ENCODE measurements at regions not wholly inside any gene's neighbourhood (a gene's known extent, or its start where the extent isn't known, plus 50 kb on each side); places are given as distances from the start of the nearest gene placed in this dataset.

GRCh38 chr9:120210274-120210673 lies 369.7 kb downstream of the CDK5RAP2 start:
- TF ChIP-seq BHLHE40 (IDR thresholded peaks at IDR 0.05; ENCODE audit: low read depth, low read length) = no peak
- TF ChIP-seq MAX (IDR thresholded peaks at IDR 0.05) = no peak
- no peak for TF ChIP-seq POLR2AphosphoS2 (conservative IDR thresholded peaks at IDR 0.05; ENCODE audit: low read length)
- no peak for TF ChIP-seq CTCF (IDR thresholded peaks at IDR 0.05)
- TF ChIP-seq JUN (IDR thresholded peaks at IDR 0.05) = no peak

Measured in A549 (cell line).